ENCODE measurements at regions not wholly inside any gene's neighbourhood (a gene's known extent, or its start where the extent isn't known, plus 50 kb on each side); places are given as distances from the start of the nearest gene placed in this dataset.

DNA sequence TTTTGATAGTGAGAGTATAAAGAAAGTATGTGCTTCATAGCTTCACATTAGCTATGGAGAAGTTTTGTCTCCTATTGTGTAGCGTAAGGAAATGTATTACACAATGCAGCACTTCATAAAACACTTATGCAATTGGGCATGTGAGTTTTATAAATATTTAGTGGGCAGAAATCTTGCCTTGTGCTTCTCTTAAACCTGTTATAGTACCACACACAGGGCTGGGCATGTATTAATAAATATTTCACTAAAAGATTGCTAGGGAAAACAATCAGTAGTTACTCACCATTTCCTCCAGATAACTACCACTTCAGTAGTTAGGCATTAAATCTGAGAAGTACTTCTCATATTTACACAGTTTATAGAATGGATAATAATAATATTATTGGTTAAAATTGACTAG lies 1080.8 kb upstream of the PIK3C3 start (continued):
- TF ChIP-seq, protein P1, sequence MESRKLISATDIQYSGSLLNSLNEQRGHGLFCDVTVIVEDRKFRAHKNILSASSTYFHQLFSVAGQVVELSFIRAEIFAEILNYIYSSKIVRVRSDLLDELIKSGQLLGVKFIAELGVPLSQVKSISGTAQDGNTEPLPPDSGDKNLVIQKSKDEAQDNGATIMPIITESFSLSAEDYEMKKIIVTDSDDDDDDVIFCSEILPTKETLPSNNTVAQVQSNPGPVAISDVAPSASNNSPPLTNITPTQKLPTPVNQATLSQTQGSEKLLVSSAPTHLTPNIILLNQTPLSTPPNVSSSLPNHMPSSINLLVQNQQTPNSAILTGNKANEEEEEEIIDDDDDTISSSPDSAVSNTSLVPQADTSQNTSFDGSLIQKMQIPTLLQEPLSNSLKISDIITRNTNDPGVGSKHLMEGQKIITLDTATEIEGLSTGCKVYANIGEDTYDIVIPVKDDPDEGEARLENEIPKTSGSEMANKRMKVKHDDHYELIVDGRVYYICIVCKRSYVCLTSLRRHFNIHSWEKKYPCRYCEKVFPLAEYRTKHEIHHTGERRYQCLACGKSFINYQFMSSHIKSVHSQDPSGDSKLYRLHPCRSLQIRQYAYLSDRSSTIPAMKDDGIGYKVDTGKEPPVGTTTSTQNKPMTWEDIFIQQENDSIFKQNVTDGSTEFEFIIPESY (IDR thresholded peaks at IDR 0.05) = no peak
- no peak for TF ChIP-seq EGR1 (IDR thresholded peaks at IDR 0.05; ENCODE audit: low read depth in 2 of 2)

DNA sequence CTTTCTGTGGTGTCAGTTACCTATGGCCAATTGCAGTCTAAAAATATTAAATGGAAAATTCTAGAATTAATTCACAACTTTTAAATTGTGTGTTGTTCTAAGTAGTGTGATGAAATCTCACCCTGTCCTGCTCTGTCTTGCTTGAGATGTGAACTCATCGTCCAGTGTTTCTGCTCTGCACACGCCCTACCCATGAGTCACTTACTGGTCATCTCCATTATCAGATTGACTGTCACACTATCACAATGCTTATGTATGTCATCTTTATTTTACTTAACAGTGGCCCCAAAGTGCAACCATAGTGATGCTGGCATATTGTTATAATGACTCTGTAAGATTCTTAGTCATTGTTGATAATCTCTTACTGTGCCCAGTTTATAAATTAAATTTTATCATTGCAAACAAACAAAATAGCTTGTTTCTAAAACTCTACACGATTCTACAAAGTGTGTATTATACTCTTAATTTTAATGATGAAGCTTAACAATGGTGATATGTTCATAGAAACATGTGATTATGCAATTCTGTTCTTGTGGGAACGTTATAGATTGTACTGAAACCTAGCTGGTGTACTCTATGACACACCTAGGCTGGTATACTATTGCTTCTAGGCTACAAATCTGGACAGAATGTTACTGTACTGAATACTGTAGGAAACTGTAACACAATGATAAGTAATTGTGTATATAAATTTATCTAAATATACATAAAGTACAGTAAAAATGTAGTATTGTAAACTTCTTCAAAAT lies 1086.8 kb upstream of the PIK3C3 start:
- Histone ChIP-seq H3K4me1 (ENCODE audit: control insufficient read depth in 4 of 4, insufficient read depth in 4 of 4, low read length in 3 of 4) (no peaks in the 10 kb centered on the region), H3K4me3 (ENCODE audit: low read depth in 1 of 3, low read length in 3 of 3) (no peak overlapping the region), H3K9ac (ENCODE audit: low read depth in 1 of 2, low read length in 2 of 2) (no peak overlapping the region), H3K27ac (ENCODE audit: low read depth in 1 of 2, low read length in 2 of 2) (no peak overlapping the region), H3K9me3 (ENCODE audit: control insufficient read depth in 4 of 4, low read length in 3 of 4) (peaks cover 0 to 4% (median 0%) of the 10 kb centered on the region in 4 donors), H3K36me3 (ENCODE audit: control insufficient read depth in 4 of 4, insufficient read depth in 3 of 4, low read depth in 1 of 4, low read length in 3 of 4) (no peaks in the 10 kb centered on the region), H3K27me3 (ENCODE audit: control insufficient read depth in 4 of 4, insufficient read depth in 4 of 4, low read length in 3 of 4) (no peaks in the 10 kb centered on the region)
- no peak for DNase-seq (ENCODE audit: low spot score)
- no peak for TF ChIP-seq FOXA1 (IDR thresholded peaks at IDR 0.05)
- 61% methylated on average over 4 of the region's 4 CpGs for WGBS

DNA sequence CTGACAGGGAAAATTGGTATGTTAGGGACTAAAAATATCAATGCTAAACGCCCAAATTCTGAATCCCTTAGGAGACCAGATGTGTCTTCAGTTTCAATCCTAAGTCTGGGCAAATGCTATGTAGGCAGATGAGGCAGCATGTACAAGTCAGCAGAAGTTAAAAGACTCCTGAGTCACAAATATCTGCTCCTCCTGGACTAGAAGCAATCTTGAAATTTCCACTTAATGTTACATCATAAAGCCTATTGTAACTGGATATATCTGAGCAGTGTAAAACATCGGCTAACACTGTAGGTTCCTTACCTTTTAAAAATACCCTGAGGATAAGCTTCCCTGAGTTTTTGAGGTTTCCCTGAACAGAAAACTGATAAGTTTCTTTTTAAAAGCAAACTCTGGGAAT lies 1087.6 kb upstream of the PIK3C3 start:
- Histone ChIP-seq H3K9ac (ENCODE audit: low read depth in 1 of 2, low read length in 2 of 2) (no peak overlapping the region), H3K36me3 (ENCODE audit: control insufficient read depth in 4 of 4, insufficient read depth in 3 of 4, low read depth in 1 of 4, low read length in 3 of 4) (no peaks in the 10 kb centered on the region), H3K4me3 (ENCODE audit: low read depth in 1 of 3, low read length in 3 of 3) (no peak overlapping the region), H3K27ac (ENCODE audit: low read depth in 1 of 2, low read length in 2 of 2) (no peak overlapping the region), H3K27me3 (ENCODE audit: control insufficient read depth in 4 of 4, insufficient read depth in 4 of 4, low read length in 3 of 4) (no peaks in the 10 kb centered on the region), H3K9me3 (ENCODE audit: control insufficient read depth in 4 of 4, low read length in 3 of 4) (peaks cover 0 to 4% (median 0%) of the 10 kb centered on the region in 4 donors), H3K4me1 (ENCODE audit: control insufficient read depth in 4 of 4, insufficient read depth in 4 of 4, low read length in 3 of 4) (no peaks in the 10 kb centered on the region)
- TF ChIP-seq, protein P2, sequence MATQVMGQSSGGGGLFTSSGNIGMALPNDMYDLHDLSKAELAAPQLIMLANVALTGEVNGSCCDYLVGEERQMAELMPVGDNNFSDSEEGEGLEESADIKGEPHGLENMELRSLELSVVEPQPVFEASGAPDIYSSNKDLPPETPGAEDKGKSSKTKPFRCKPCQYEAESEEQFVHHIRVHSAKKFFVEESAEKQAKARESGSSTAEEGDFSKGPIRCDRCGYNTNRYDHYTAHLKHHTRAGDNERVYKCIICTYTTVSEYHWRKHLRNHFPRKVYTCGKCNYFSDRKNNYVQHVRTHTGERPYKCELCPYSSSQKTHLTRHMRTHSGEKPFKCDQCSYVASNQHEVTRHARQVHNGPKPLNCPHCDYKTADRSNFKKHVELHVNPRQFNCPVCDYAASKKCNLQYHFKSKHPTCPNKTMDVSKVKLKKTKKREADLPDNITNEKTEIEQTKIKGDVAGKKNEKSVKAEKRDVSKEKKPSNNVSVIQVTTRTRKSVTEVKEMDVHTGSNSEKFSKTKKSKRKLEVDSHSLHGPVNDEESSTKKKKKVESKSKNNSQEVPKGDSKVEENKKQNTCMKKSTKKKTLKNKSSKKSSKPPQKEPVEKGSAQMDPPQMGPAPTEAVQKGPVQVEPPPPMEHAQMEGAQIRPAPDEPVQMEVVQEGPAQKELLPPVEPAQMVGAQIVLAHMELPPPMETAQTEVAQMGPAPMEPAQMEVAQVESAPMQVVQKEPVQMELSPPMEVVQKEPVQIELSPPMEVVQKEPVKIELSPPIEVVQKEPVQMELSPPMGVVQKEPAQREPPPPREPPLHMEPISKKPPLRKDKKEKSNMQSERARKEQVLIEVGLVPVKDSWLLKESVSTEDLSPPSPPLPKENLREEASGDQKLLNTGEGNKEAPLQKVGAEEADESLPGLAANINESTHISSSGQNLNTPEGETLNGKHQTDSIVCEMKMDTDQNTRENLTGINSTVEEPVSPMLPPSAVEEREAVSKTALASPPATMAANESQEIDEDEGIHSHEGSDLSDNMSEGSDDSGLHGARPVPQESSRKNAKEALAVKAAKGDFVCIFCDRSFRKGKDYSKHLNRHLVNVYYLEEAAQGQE (IDR thresholded peaks at IDR 0.05) = no peak
- no peak for TF ChIP-seq HNF4G (IDR thresholded peaks at IDR 0.05)
- TF ChIP-seq GABPA (IDR thresholded peaks at IDR 0.05 in 1 of 2, conservative IDR thresholded peaks at IDR 0.05 in 1 of 2) = no peak
- no peak for TF ChIP-seq NR2F2 (IDR thresholded peaks at IDR 0.05)
- no peak for TF ChIP-seq JUND (IDR thresholded peaks at IDR 0.05)
- TF ChIP-seq FOXA2 (IDR thresholded peaks at IDR 0.05) = no peak
- TF ChIP-seq, protein P3, sequence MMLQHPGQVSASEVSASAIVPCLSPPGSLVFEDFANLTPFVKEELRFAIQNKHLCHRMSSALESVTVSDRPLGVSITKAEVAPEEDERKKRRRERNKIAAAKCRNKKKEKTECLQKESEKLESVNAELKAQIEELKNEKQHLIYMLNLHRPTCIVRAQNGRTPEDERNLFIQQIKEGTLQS (IDR thresholded peaks at IDR 0.05) = no peak
- no peak for TF ChIP-seq RXRA (IDR thresholded peaks at IDR 0.05)
- TF ChIP-seq, protein P4, sequence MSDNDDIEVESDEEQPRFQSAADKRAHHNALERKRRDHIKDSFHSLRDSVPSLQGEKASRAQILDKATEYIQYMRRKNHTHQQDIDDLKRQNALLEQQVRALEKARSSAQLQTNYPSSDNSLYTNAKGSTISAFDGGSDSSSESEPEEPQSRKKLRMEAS (IDR thresholded peaks at IDR 0.05) = no peak
- no peak for TF ChIP-seq YY1 (IDR thresholded peaks at IDR 0.05)
- TF ChIP-seq RAD21 (IDR thresholded peaks at IDR 0.05) = no peak
- TF ChIP-seq SP1 (IDR thresholded peaks at IDR 0.05) = no peak
- TF ChIP-seq, protein P5, sequence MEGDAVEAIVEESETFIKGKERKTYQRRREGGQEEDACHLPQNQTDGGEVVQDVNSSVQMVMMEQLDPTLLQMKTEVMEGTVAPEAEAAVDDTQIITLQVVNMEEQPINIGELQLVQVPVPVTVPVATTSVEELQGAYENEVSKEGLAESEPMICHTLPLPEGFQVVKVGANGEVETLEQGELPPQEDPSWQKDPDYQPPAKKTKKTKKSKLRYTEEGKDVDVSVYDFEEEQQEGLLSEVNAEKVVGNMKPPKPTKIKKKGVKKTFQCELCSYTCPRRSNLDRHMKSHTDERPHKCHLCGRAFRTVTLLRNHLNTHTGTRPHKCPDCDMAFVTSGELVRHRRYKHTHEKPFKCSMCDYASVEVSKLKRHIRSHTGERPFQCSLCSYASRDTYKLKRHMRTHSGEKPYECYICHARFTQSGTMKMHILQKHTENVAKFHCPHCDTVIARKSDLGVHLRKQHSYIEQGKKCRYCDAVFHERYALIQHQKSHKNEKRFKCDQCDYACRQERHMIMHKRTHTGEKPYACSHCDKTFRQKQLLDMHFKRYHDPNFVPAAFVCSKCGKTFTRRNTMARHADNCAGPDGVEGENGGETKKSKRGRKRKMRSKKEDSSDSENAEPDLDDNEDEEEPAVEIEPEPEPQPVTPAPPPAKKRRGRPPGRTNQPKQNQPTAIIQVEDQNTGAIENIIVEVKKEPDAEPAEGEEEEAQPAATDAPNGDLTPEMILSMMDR (IDR thresholded peaks at IDR 0.05; ENCODE audit: low read depth, low read length, missing input control) = no peak
- 86% methylated on average over 2 of the region's 2 CpGs for WGBS
- no peak for DNase-seq (ENCODE audit: low spot score)

Data from liver (tissue), 8 donors.